HepG2 (cell line): ENCODE measurements at regions not wholly inside any gene's neighbourhood (a gene's known extent, or its start where the extent isn't known, plus 50 kb on each side); places are given as distances from the start of the nearest gene placed in this dataset.

ENCODE experiments used
- ATAC-seq: fragments of 200-7000 bp; cut with Tn5 transposase; 3 replicates; pipeline ENCODE4 v1.9.1; 2020; ENCODE audit warnings: mild to moderate bottlenecking, moderate library complexity
- BruUV-seq: library from RNA; stranded (reverse); fragments of 400-500 nt; replicated peaks from 2 replicates; lab custom pipeline; 2021; lab: Mats Ljungman, UMichigan
- CTCF ChIA-PET: fragments of 300-600 bp; formaldehyde crosslinking; extraction: SDS; loops from one replicate; lab custom pipeline; 2021; ENCODE audit warnings: low total read pairs, inconsistent platforms, low intra/inter-chr PET ratio; lab: Yijun Ruan, JAX
- POLR2A ChIA-PET: fragments of 350-600 bp; sonication (Branson Sonifier 250); formaldehyde crosslinking; loops from one replicate; lab custom pipeline; 2020; ENCODE audit warnings: antibody characterized with exemption, inconsistent platforms; lab: Yijun Ruan, JAX
- DNase-seq: peaks from one replicate; pipeline ENCODE4 v3.0.0-alpha.2; 2015; ENCODE audit warnings: low spot score
- FAIRE-seq: peaks from 3 replicates; lab custom pipeline; 2011; peaks lifted over from hg19 to GRCh38; lab: Jason Lieb, UNC
- H2AFZ ChIP-seq: one replicate; pipeline ENCODE4 v1.6.1; 2011; ENCODE audit warnings: low read length, inconsistent platforms
- H3K27ac ChIP-seq: fragments of 300-600 bp; 3 replicates; pipeline ENCODE4 v1.8.0; 2011; ENCODE audit warnings: mixed run types, mild to moderate bottlenecking, mixed read lengths, low read length, inconsistent platforms; ENCODE audit not compliant: insufficient read depth; ENCODE audit errors: extremely low read length
- H3K27me3 ChIP-seq, 2 experiments: fragments of 200-600 bp in 1 of 2; 2 replicates in 1 of 2; 3 replicates in 1 of 2; pipeline versions ENCODE4 v1.6.0 to v1.8.0; 2011; ENCODE audit warnings: low read length in 2 of 2, mild to moderate bottlenecking in 2 of 2, moderate library complexity in 2 of 2, inconsistent platforms in 1 of 2; ENCODE audit not compliant: insufficient read depth in 2 of 2, control insufficient read depth in 1 of 2
- H3K36me3 ChIP-seq, 2 experiments: fragments of 200-600 bp in 1 of 2; replicated peaks in 1 of 2; 2 replicates in 1 of 2; 3 replicates in 1 of 2; pipeline versions ENCODE4 v1.5.1 to v1.8.0; 2011; ENCODE audit warnings: low read length in 2 of 2, inconsistent platforms in 1 of 2; ENCODE audit not compliant: insufficient read depth in 2 of 2, control insufficient read depth in 1 of 2
- H3K4me1 ChIP-seq: 2 replicates; pipeline ENCODE4 v1.5.1; 2012; ENCODE audit warnings: low read length, inconsistent platforms; ENCODE audit not compliant: insufficient read depth
- H3K4me2 ChIP-seq: 2 replicates; pipeline ENCODE4 v1.6.0; 2011; ENCODE audit warnings: low read depth, low read length, inconsistent platforms
- H3K4me3 ChIP-seq, 3 experiments: fragments of 200-600 bp in 1 of 3; sonication (generic), shearing (Covaris generic) in 1 of 3; replicated peaks in 1 of 3; 2 replicates each; pipeline ENCODE4 v1.5.1; 2011 to 2016; ENCODE audit warnings: low read length in 3 of 3, inconsistent platforms in 2 of 3, low read depth in 2 of 3, mild to moderate bottlenecking in 2 of 3, control low read depth in 1 of 3, mixed read lengths in 1 of 3; ENCODE audit not compliant: insufficient read depth in 1 of 3
- H3K79me2 ChIP-seq: one replicate; pipeline ENCODE4 v1.6.1; 2011; ENCODE audit warnings: low read length, inconsistent platforms; ENCODE audit not compliant: insufficient read depth
- H3K9ac ChIP-seq: 2 replicates; pipeline ENCODE4 v1.6.0; 2011; ENCODE audit warnings: mild to moderate bottlenecking, low read depth, low read length, inconsistent platforms; ENCODE audit not compliant: insufficient read depth
- H3K9me3 ChIP-seq: 2 replicates; pipeline ENCODE4 v1.5.1; 2012; ENCODE audit warnings: mild to moderate bottlenecking, low read length
- H4K20me1 ChIP-seq: 2 replicates; pipeline ENCODE4 v1.6.0; 2011; ENCODE audit warnings: inconsistent platforms, mild to moderate bottlenecking, low read length, moderate library complexity; ENCODE audit not compliant: insufficient read depth
- BORCS8-MEF2B ChIP-seq: sonication (generic); formaldehyde crosslinking; IDR thresholded peaks from 2 replicates; pipeline ENCODE4 v1.8.0; 2022; ENCODE audit warnings: mild to moderate bottlenecking, missing genetic modification reagents
- ERF ChIP-seq: IDR thresholded peaks from 2 replicates; pipeline ENCODE4 v1.6.1; 2018; ENCODE audit warnings: missing biosample characterization, missing genetic modification reagents
- FOXA3 ChIP-seq: IDR thresholded peaks from 2 replicates; pipeline ENCODE4 v1.6.1; 2016; ENCODE audit warnings: missing genetic modification reagents, missing compliant biosample characterization
- HNRNPH1 ChIP-seq: fragments of 200-400 bp; formaldehyde crosslinking; optimal IDR thresholded peaks from 2 replicates; pipeline ENCODE3; 2017; ENCODE audit warnings: mild to moderate bottlenecking, low read depth, low read length
- ISX ChIP-seq: sonication (generic); formaldehyde crosslinking; conservative IDR thresholded peaks from 2 replicates; pipeline ENCODE4 v1.5.0; 2020; ENCODE audit warnings: missing genetic modification reagents
- MZF1 ChIP-seq: sonication (generic); formaldehyde crosslinking; IDR thresholded peaks from 2 replicates; pipeline ENCODE4 v1.8.1; 2023; ENCODE audit warnings: mild to moderate bottlenecking, missing genetic modification reagents, borderline replicate concordance
- NCOA2 ChIP-seq: sonication (generic); formaldehyde crosslinking; IDR thresholded peaks from 2 replicates; pipeline ENCODE4 v1.8.0; 2022; ENCODE audit warnings: inconsistent platforms
- PHF8 ChIP-seq: sonication (generic); formaldehyde crosslinking; IDR thresholded peaks from 2 replicates; pipeline ENCODE4 v1.5.0; 2020; ENCODE audit warnings: missing genetic modification reagents
- RBFOX2 ChIP-seq: fragments of 200-400 bp; formaldehyde crosslinking; IDR thresholded peaks from 2 replicates; pipeline ENCODE4 v1.6.1; 2017; ENCODE audit warnings: low read depth, mild to moderate bottlenecking, low read length
- RFX1 ChIP-seq: fragments of 450-650 bp; IDR thresholded peaks from 2 replicates; pipeline ENCODE4 v1.6.1; 2017
- SALL1 ChIP-seq: sonication (generic); formaldehyde crosslinking; IDR thresholded peaks from 2 replicates; pipeline ENCODE4 v1.8.0; 2022; ENCODE audit warnings: mild to moderate bottlenecking, missing genetic modification reagents
- TEAD3 ChIP-seq: optimal IDR thresholded peaks from 2 replicates; pipeline ENCODE3; 2016; ENCODE audit warnings: borderline replicate concordance
- TSC22D2 ChIP-seq: sonication (generic); formaldehyde crosslinking; IDR thresholded peaks from 2 replicates; pipeline ENCODE4 v1.5.1; 2020; ENCODE audit warnings: missing genetic modification reagents, mild to moderate bottlenecking, borderline replicate concordance
- ZNF232 ChIP-seq: sonication (generic); formaldehyde crosslinking; IDR thresholded peaks from 2 replicates; pipeline ENCODE4 v1.4.0; 2020; ENCODE audit warnings: missing genetic modification reagents, borderline replicate concordance
- ZNF607 ChIP-seq: sonication (generic); formaldehyde crosslinking; IDR thresholded peaks from 2 replicates; pipeline ENCODE4 v1.5.1; 2020; ENCODE audit warnings: missing genetic modification reagents, mild to moderate bottlenecking, borderline replicate concordance
- ZNF678 ChIP-seq: sonication (generic); formaldehyde crosslinking; IDR thresholded peaks from 2 replicates; pipeline ENCODE4 v1.4.0; 2020; ENCODE audit warnings: mild to moderate bottlenecking, missing genetic modification reagents
- WGBS: methylation state at CpG from one replicate; pipeline ENCODE4 v1.1.6; 2017; ENCODE audit warnings: low lambda C conversion rate; 5-methylcytosine and 5-hydroxymethylcytosine counted together
- in situ Hi-C: cut with HindIII; loops from 2 replicates; pipeline ENCODE4 v1.10.0; 2017; ENCODE audit warnings: low pct_unique_long_range_greater_than_20kb; ENCODE audit not compliant: extremely low pct_ligation_motif_present
- intact Hi-C: fragments of 100-400 bp; cut with micrococcal nuclease; formaldehyde crosslinking; loops from one replicate; pipeline ENCODE4 v1.10.0; 2022; ENCODE audit not compliant: unreplicated experiment
- TF ChIP-seq, protein P1 (sequence below): sonication (generic); formaldehyde crosslinking; IDR thresholded peaks from 2 replicates; pipeline ENCODE4 v1.4.0; 2020; ENCODE audit warnings: missing genetic modification reagents, borderline replicate concordance
- TF ChIP-seq, protein P2 (sequence below): sonication (generic); formaldehyde crosslinking; IDR thresholded peaks from 2 replicates; pipeline ENCODE4 v1.4.0; 2020; ENCODE audit warnings: missing genetic modification reagents, low read depth, mild to moderate bottlenecking, borderline replicate concordance
- TF ChIP-seq, protein P3 (sequence below): IDR thresholded peaks from 2 replicates; pipeline ENCODE4 v1.6.1; 2018; ENCODE audit warnings: missing genetic modification reagents

DNA sequence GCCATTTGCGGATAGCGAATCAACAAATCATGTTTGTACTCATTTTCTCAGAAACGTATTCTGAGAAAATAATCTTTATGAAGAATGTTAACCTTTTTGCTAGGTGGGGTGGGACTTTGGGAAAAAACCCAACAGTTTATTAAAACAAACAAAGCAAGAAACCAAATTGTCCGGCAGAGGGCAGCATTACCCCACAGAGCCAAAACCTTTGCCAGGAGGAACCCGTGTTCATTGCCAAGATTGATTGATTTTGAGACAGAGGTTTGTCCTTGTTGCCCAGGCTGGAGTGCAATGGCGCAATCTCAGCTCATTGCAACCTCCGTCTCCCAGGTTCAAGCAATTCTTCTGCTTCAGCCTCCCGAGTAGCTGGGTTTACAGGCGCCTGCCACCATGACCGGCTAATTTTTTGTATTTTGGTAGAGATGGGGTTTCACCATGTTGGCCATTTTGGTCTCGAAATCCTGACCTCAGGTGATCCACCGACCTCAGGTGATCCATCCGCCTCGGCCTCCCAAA is 70.8 kb upstream of the RHOU start (continued):
- TF ChIP-seq RFX1 (no peak), HNRNPH1 (no peak), TSC22D2 (CRISPR knock-in tag) (no peak), FOXA3 (CRISPR knock-in tag) (peak; percentile 30; the same call in 1 of the 2 replicates), ZNF232 (CRISPR knock-in tag) (peak; percentile 27; the same call in 1 of the 2 replicates), TEAD3 (no peak), BORCS8-MEF2B (no peak), MZF1 (CRISPR knock-in tag) (no peak), ZNF607 (CRISPR knock-in tag) (0 out of 2 replicates have a peak, but pooled peaks have one; percentile 34), ISX (CRISPR knock-in tag) (no peak), ERF (CRISPR knock-in tag) (peak; percentile 50; the same call in 1 of the 2 replicates)
- TF ChIP-seq, protein P1, sequence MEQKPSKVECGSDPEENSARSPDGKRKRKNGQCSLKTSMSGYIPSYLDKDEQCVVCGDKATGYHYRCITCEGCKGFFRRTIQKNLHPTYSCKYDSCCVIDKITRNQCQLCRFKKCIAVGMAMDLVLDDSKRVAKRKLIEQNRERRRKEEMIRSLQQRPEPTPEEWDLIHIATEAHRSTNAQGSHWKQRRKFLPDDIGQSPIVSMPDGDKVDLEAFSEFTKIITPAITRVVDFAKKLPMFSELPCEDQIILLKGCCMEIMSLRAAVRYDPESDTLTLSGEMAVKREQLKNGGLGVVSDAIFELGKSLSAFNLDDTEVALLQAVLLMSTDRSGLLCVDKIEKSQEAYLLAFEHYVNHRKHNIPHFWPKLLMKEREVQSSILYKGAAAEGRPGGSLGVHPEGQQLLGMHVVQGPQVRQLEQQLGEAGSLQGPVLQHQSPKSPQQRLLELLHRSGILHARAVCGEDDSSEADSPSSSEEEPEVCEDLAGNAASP, result 0 out of 2 replicates have a peak, but pooled peaks have one; percentile 22
- TF ChIP-seq, all 625 proteins: peak for 78

DNA sequence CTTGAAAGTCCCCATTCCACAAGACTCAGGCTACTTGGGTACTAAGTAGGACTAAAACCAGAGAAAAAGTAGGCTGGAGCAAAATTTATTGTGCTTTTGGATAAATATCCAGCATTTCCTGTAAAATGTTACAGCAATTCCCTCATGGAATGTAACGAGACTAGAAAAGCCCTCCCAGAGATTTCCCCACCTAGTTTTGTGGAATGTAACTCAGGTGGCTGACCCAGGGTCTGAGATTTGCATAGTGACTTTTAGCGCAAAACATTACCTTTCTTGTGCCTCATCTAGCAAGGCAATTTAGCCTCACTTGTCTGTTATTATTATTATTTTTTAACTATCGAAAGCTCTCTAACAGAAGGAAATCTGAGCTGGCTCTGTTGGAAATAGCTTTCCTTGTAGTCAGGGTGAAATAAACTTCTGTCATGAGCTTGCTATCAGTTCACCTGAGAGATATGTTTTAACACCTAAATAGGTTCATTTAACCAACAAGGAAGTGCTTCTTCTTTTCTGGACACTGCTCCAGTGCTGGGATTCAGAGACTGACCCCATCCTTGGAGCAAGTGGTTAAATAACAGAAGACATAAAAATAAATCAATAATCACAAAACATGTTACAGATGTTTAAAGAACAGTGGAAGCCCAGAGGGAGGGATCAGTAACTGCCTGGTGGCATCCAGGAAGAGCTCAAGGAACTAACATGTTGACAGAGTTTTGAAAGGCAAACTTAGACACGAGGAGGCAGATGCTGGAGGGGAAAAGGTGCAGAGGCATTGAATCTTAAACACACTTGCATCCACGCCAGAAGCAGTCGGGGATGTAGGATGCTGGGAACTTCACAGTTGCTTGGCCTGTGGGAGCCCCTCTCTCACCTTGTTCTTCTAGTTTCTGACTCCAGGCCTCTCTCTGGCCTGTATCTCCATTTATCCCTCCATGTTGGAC is 68.3 kb upstream of the RHOU start:
- CTCF ChIA-PET, result no interaction called here
- DNase-seq (no peak), ATAC-seq (no peak), FAIRE-seq (no peak)
- H3K9ac ChIP-seq, result no peak overlapping the region
- no peaks in the 10 kb centered on the region for H3K9me3 ChIP-seq
- no peak overlapping the region for H3K4me3 ChIP-seq
- H3K36me3 ChIP-seq, result no peaks in the 10 kb centered on the region
- POLR2A ChIA-PET, result no interaction called here
- no TSS peak for BruUV-seq
- TF ChIP-seq ZNF678 (CRISPR knock-in tag) (no peak), SALL1 (CRISPR knock-in tag) (no peak), ERF (CRISPR knock-in tag) (no peak), PHF8 (CRISPR knock-in tag) (no peak), RBFOX2 (no peak), NCOA2 (CRISPR knock-in tag) (no peak)
- TF ChIP-seq, protein P2, sequence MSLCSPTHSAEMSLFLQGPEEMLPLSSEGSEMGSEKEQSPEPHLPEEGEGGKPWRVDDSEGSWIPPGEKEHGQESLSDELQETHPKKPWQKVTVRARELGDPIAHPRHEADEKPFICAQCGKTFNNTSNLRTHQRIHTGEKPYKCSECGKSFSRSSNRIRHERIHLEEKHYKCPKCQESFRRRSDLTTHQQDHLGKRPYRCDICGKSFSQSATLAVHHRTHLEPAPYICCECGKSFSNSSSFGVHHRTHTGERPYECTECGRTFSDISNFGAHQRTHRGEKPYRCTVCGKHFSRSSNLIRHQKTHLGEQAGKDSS (CRISPR knock-in tag), result no peak
- TF ChIP-seq, protein P3, sequence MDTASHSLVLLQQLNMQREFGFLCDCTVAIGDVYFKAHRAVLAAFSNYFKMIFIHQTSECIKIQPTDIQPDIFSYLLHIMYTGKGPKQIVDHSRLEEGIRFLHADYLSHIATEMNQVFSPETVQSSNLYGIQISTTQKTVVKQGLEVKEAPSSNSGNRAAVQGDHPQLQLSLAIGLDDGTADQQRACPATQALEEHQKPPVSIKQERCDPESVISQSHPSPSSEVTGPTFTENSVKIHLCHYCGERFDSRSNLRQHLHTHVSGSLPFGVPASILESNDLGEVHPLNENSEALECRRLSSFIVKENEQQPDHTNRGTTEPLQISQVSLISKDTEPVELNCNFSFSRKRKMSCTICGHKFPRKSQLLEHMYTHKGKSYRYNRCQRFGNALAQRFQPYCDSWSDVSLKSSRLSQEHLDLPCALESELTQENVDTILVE (CRISPR knock-in tag), result no peak
- no peaks in the 10 kb centered on the region for H3K27me3 ChIP-seq
- 45% methylated on average over 6 of the region's 6 CpGs for WGBS
- H3K4me1 ChIP-seq, result peaks cover 17% of the 10 kb centered on the region
- intact Hi-C loops, result no loop called here
- no peak overlapping the region for H3K4me2 ChIP-seq
- in situ Hi-C loops, result no loop called here
- no peak overlapping the region for H3K27ac ChIP-seq
- no peaks in the 10 kb centered on the region for H3K79me2 ChIP-seq
- no peaks in the 10 kb centered on the region for H4K20me1 ChIP-seq
- no peak overlapping the region for H2AFZ ChIP-seq
